ENCODE measurements at regions not wholly inside any gene's neighbourhood (a gene's known extent, or its start where the extent isn't known, plus 50 kb on each side); places are given as distances from the start of the nearest gene placed in this dataset.
A peak's percentile ranks its signal among the peaks of the same experiment; 100 is the strongest.

DNA sequence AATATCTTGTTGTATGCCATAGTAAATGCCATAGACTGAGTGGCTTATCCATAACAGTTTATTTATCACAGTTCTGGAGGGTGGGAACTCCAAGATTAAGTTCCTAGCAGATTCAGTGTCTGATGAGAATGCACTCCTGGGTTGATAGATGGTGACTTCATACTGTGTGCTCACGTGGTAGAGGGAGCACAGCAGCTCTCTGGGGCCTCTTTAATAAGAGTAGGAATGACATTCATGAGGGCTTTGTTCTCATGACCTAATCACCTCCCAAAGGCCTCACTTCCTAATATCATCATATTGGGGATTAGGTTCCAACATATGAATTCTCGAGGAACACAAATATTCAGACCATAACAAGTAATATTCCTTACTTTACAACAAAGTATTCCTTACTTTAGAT is 98.1 kb upstream of the SH3BP4 start:
- DNase-seq: peak; percentile 27
- Histone ChIP-seq H3K4me2 (ENCODE audit: low read length, poor library complexity, severe bottlenecking) (no peak overlapping the region), H3K9ac (ENCODE audit: low read length) (no peak overlapping the region), H2BK5ac (ENCODE audit: low read depth, low read length, poor library complexity, severe bottlenecking) (no peak overlapping the region), H4K91ac (ENCODE audit: low read length) (no peak overlapping the region), H3K79me1 (replicated peaks; ENCODE audit: low read length, poor library complexity, severe bottlenecking) (no peaks in the 10 kb centered on the region), H3K4me1 (ENCODE audit: control insufficient read depth, insufficient read depth, low read depth, low read length) (peaks cover 4% of the 10 kb centered on the region), H2AK5ac (ENCODE audit: low read length, severe bottlenecking) (no peak overlapping the region), H4K8ac (ENCODE audit: low read length) (no peak overlapping the region), H2BK15ac (ENCODE audit: low read depth, poor library complexity, severe bottlenecking) (no peak overlapping the region), H3K14ac (ENCODE audit: low read length in 2 of 2) (no peak overlapping the region), H3K36me3 (ENCODE audit: control insufficient read depth in 1 of 2, insufficient read depth in 2 of 2, low read depth in 1 of 2, low read length in 2 of 2) (no peaks in the 10 kb centered on the region), H2AFZ (ENCODE audit: low read depth, low read length) (no peak overlapping the region), H3K27ac (ENCODE audit: low read length, poor library complexity, severe bottlenecking) (no peak overlapping the region), H3K4ac (ENCODE audit: low read depth in 1 of 2, low read length in 2 of 2) (no peak overlapping the region), H3K4me3 (ENCODE audit: insufficient read depth in 1 of 2, low read depth in 1 of 2, low read length in 2 of 2) (no peak overlapping the region), H3K27me3 (ENCODE audit: control insufficient read depth in 1 of 2, insufficient read depth in 1 of 2, low read length in 2 of 2) (no peaks in the 10 kb centered on the region), H3K18ac (ENCODE audit: low read depth in 1 of 2, low read length in 2 of 2) (no peak overlapping the region), H2BK12ac (ENCODE audit: low read length in 2 of 2) (no peak overlapping the region), H3K9me3 (ENCODE audit: control insufficient read depth, low read length) (no peaks in the 10 kb centered on the region), H2BK120ac (ENCODE audit: low read depth, low read length) (no peak overlapping the region), H3K23ac (ENCODE audit: low read length in 2 of 2) (no peak overlapping the region)
- 33% methylated on average over 1 of the region's 2 CpGs for WGBS

DNA sequence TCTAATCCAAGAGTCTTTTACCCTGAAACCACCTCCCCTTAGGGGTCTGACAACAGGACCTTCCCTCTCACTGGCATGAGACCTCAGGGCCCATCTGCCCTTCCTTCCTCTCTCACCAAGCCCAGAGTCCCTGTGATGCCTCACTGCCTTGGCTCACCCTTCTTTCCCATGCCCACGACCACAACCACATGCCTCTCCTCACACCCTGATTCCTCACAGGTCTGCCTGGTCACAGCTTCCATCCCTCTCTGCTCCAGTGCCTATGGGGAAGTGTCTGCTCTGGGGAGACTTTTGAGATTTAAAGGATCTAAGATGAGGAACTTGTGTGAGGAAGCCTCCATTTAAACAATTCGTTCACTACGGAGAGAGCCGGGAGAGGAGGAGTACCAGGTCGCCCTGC is 98.9 kb upstream of the SH3BP4 start:
- H3K23ac ChIP-seq (ENCODE audit: low read length in 2 of 2): no peak overlapping the region
- H3K4me2 ChIP-seq (ENCODE audit: low read length, poor library complexity, severe bottlenecking): no peak overlapping the region
- no peak overlapping the region for H3K27ac ChIP-seq (ENCODE audit: low read length, poor library complexity, severe bottlenecking)
- no peaks in the 10 kb centered on the region for H3K27me3 ChIP-seq (ENCODE audit: control insufficient read depth in 1 of 2, insufficient read depth in 1 of 2, low read length in 2 of 2)
- no peak overlapping the region for H2BK120ac ChIP-seq (ENCODE audit: low read depth, low read length)
- no peak overlapping the region for H2BK12ac ChIP-seq (ENCODE audit: low read length in 2 of 2)
- H4K91ac ChIP-seq (ENCODE audit: low read length): no peak overlapping the region
- no peak overlapping the region for H3K4ac ChIP-seq (ENCODE audit: low read depth in 1 of 2, low read length in 2 of 2)
- H2BK15ac ChIP-seq (ENCODE audit: low read depth, poor library complexity, severe bottlenecking): no peak overlapping the region
- H3K9me3 ChIP-seq (ENCODE audit: control insufficient read depth, low read length): no peaks in the 10 kb centered on the region
- H3K79me1 ChIP-seq (replicated peaks; ENCODE audit: low read length, poor library complexity, severe bottlenecking): no peaks in the 10 kb centered on the region
- H3K14ac ChIP-seq (ENCODE audit: low read length in 2 of 2): no peak overlapping the region
- no peak overlapping the region for H2AFZ ChIP-seq (ENCODE audit: low read depth, low read length)
- H2AK5ac ChIP-seq (ENCODE audit: low read length, severe bottlenecking): peak overlapping the region; percentile 28
- no peak for DNase-seq
- H3K4me1 ChIP-seq (ENCODE audit: control insufficient read depth, insufficient read depth, low read depth, low read length): peaks cover 4% of the 10 kb centered on the region
- H3K18ac ChIP-seq (ENCODE audit: low read depth in 1 of 2, low read length in 2 of 2): no peak overlapping the region
- H3K4me3 ChIP-seq (ENCODE audit: insufficient read depth in 1 of 2, low read depth in 1 of 2, low read length in 2 of 2): no peak overlapping the region
- 94% methylated on average over 5 of the region's 5 CpGs for WGBS
- no peak overlapping the region for H3K9ac ChIP-seq (ENCODE audit: low read length)
- no peaks in the 10 kb centered on the region for H3K36me3 ChIP-seq (ENCODE audit: control insufficient read depth in 1 of 2, insufficient read depth in 2 of 2, low read depth in 1 of 2, low read length in 2 of 2)
- H2BK5ac ChIP-seq (ENCODE audit: low read depth, low read length, poor library complexity, severe bottlenecking): no peak overlapping the region
- no peak overlapping the region for H4K8ac ChIP-seq (ENCODE audit: low read length)

DNA sequence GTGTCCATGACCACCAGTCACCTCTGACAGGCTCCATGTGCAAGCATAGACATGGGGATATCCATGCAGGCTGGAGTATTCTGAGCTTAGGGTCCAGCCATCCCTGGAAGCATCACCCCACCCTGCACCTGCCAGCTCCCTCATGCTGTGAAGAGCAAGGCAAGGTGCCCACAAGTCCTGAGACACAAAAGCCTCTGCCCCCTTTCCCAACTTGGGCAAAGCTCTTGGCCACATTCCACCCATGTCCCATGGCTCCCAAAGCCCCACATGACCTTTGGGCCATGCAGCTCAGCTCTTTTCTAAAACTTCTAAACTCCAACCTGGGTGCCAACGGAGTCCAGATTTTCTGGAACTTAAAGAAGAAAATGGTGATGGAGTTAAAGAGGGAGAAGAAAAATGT is 99.8 kb upstream of the SH3BP4 start:
- Histone ChIP-seq H2BK12ac (ENCODE audit: low read length in 2 of 2) (peak overlapping the region in 1 of 2 experiments; percentile 33), H3K36me3 (ENCODE audit: control insufficient read depth in 1 of 2, insufficient read depth in 2 of 2, low read depth in 1 of 2, low read length in 2 of 2) (no peaks in the 10 kb centered on the region), H4K8ac (ENCODE audit: low read length) (no peak overlapping the region), H3K9me3 (ENCODE audit: control insufficient read depth, low read length) (no peaks in the 10 kb centered on the region), H3K4ac (ENCODE audit: low read depth in 1 of 2, low read length in 2 of 2) (no peak overlapping the region), H3K27me3 (ENCODE audit: control insufficient read depth in 1 of 2, insufficient read depth in 1 of 2, low read length in 2 of 2) (no peaks in the 10 kb centered on the region), H4K91ac (ENCODE audit: low read length) (no peak overlapping the region), H3K79me1 (replicated peaks; ENCODE audit: low read length, poor library complexity, severe bottlenecking) (no peaks in the 10 kb centered on the region), H2BK5ac (ENCODE audit: low read depth, low read length, poor library complexity, severe bottlenecking) (no peak overlapping the region), H2BK120ac (ENCODE audit: low read depth, low read length) (no peak overlapping the region), H3K18ac (ENCODE audit: low read depth in 1 of 2, low read length in 2 of 2) (no peak overlapping the region), H3K4me1 (ENCODE audit: control insufficient read depth, insufficient read depth, low read depth, low read length) (peaks cover 4% of the 10 kb centered on the region), H3K23ac (ENCODE audit: low read length in 2 of 2) (no peak overlapping the region), H3K4me3 (ENCODE audit: insufficient read depth in 1 of 2, low read depth in 1 of 2, low read length in 2 of 2) (no peak overlapping the region), H2AK5ac (ENCODE audit: low read length, severe bottlenecking) (no peak overlapping the region), H3K14ac (ENCODE audit: low read length in 2 of 2) (no peak overlapping the region), H2BK15ac (ENCODE audit: low read depth, poor library complexity, severe bottlenecking) (no peak overlapping the region), H3K9ac (ENCODE audit: low read length) (no peak overlapping the region), H2AFZ (ENCODE audit: low read depth, low read length) (no peak overlapping the region), H3K27ac (ENCODE audit: low read length, poor library complexity, severe bottlenecking) (no peak overlapping the region), H3K4me2 (ENCODE audit: low read length, poor library complexity, severe bottlenecking) (no peak overlapping the region)
- WGBS: no CpG with 5 or more reads among the region's 1 CpG
- DNase-seq: no peak

GRCh38 chr2:234851451-234851850 is 100.4 kb upstream of the SH3BP4 start:
- no peaks in the 10 kb centered on the region for H3K36me3 ChIP-seq (ENCODE audit: control insufficient read depth in 1 of 2, insufficient read depth in 2 of 2, low read depth in 1 of 2, low read length in 2 of 2)
- no peak overlapping the region for H2BK12ac ChIP-seq (ENCODE audit: low read length in 2 of 2)
- H3K18ac ChIP-seq (ENCODE audit: low read depth in 1 of 2, low read length in 2 of 2): no peak overlapping the region
- H3K27ac ChIP-seq (ENCODE audit: low read length, poor library complexity, severe bottlenecking): no peak overlapping the region
- no peak overlapping the region for H3K23ac ChIP-seq (ENCODE audit: low read length in 2 of 2)
- no peak overlapping the region for H2BK15ac ChIP-seq (ENCODE audit: low read depth, poor library complexity, severe bottlenecking)
- no peak overlapping the region for H4K8ac ChIP-seq (ENCODE audit: low read length)
- H2AFZ ChIP-seq (ENCODE audit: low read depth, low read length): no peak overlapping the region
- peaks cover 4% of the 10 kb centered on the region for H3K4me1 ChIP-seq (ENCODE audit: control insufficient read depth, insufficient read depth, low read depth, low read length)
- H3K27me3 ChIP-seq (ENCODE audit: control insufficient read depth in 1 of 2, insufficient read depth in 1 of 2, low read length in 2 of 2): no peaks in the 10 kb centered on the region
- H4K91ac ChIP-seq (ENCODE audit: low read length): no peak overlapping the region
- no peak overlapping the region for H3K4me3 ChIP-seq (ENCODE audit: insufficient read depth in 1 of 2, low read depth in 1 of 2, low read length in 2 of 2)
- no peak overlapping the region for H2AK5ac ChIP-seq (ENCODE audit: low read length, severe bottlenecking)
- H3K4me2 ChIP-seq (ENCODE audit: low read length, poor library complexity, severe bottlenecking): no peak overlapping the region
- 91% methylated on average over 4 of the region's 5 CpGs for WGBS
- no peak overlapping the region for H3K4ac ChIP-seq (ENCODE audit: low read depth in 1 of 2, low read length in 2 of 2)
- no peak overlapping the region for H2BK120ac ChIP-seq (ENCODE audit: low read depth, low read length)
- H3K9ac ChIP-seq (ENCODE audit: low read length): no peak overlapping the region
- no peak overlapping the region for H2BK5ac ChIP-seq (ENCODE audit: low read depth, low read length, poor library complexity, severe bottlenecking)
- no peaks in the 10 kb centered on the region for H3K9me3 ChIP-seq (ENCODE audit: control insufficient read depth, low read length)
- no peak overlapping the region for H3K14ac ChIP-seq (ENCODE audit: low read length in 2 of 2)
- H3K79me1 ChIP-seq (replicated peaks; ENCODE audit: low read length, poor library complexity, severe bottlenecking): no peaks in the 10 kb centered on the region
- no peak for DNase-seq

Data from mesenchymal stem cell (in vitro differentiated cells and primary cell).